Ascending aorta (tissue), 2 donors: ENCODE measurements at regions not wholly inside any gene's neighbourhood (a gene's known extent, or its start where the extent isn't known, plus 50 kb on each side); places are given as distances from the start of the nearest gene placed in this dataset.

Experiments
- DNase-seq, 2 donors: peaks; one replicate each; pipeline ENCODE4 v3.0.0-alpha.2; 2019; ENCODE audit warnings: low spot score in 2 of 2
- H3K27ac ChIP-seq, 2 donors: fragments of 200-600 bp; sonication (generic); one replicate each; pipeline ENCODE4 v1.5.1; 2016 to 2017; ENCODE audit warnings: mild to moderate bottlenecking in 1 of 2
- H3K27me3 ChIP-seq: fragments of 200-600 bp; sonication (generic); one replicate; pipeline ENCODE4 v1.5.1; 2017
- H3K36me3 ChIP-seq, 2 donors: fragments of 200-600 bp; sonication (generic); one replicate each; pipeline ENCODE4 v1.5.1; 2016
- H3K4me1 ChIP-seq, 2 donors: fragments of 200-600 bp; sonication (generic); one replicate each; pipeline ENCODE4 v1.5.1; 2016 to 2017; ENCODE audit warnings: mild to moderate bottlenecking in 1 of 2
- H3K4me3 ChIP-seq, 2 donors: fragments of 200-600 bp; sonication (generic); one replicate each; pipeline ENCODE4 v1.5.1; 2016 to 2017; ENCODE audit warnings: mild to moderate bottlenecking in 1 of 2
- H3K9me3 ChIP-seq, 2 donors: fragments of 200-600 bp; sonication (generic); one replicate each; pipeline ENCODE4 v1.5.1; 2016
- intact Hi-C: fragments of 100-400 bp; cut with DNase I; formaldehyde crosslinking; loops from one replicate; pipeline ENCODE4 v1.15.1; 2023
- TF ChIP-seq, protein P1 (sequence below), 3 experiments: fragments of 200-600 bp in 2 of 3; fragments of 450-650 bp in 1 of 3; sonication (generic) in 2 of 3; IDR thresholded peaks; one replicate each; pipeline ENCODE4 v1.5.1; 2016 to 2019; ENCODE audit warnings: antibody characterized with exemption in 3 of 3, mild to moderate bottlenecking in 1 of 3, moderate library complexity in 1 of 3

DNA sequence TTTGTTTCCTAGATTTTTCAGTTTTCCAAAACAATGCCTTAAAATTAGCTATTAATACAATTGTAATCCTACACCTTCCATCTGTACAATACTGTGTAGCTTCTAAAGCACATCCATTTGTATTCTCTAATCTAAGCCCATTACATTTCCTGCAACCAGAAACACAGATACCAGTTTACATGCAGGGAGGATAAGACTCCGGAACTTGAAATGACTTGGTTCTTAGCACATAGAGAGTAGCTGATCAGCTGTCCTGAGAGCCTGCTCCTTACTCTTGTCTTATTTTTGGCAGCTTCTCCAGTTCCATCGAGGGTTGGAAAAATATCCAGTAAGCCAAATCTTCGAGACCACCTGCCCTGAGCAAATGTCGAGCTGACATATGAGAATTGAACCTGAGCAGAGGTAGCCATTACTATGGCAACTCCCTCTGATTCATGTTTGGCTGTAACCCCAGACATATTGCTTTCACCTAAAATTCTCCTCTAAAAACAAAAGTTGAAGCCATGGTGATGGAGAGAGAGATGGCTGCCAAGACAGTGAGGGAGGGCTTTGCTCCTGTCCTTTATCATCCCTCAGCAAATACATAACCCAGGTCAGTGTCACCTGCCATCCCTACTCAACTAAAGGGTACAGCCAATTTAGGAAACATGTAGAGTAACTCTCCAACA lies 542.8 kb downstream of the IRS1 start:
- DNase-seq, result no peak
- H3K27me3 ChIP-seq, result no peaks in the 10 kb centered on the region
- no peaks in the 10 kb centered on the region for H3K36me3 ChIP-seq
- no peaks in the 10 kb centered on the region for H3K4me1 ChIP-seq
- intact Hi-C loops, result no loop called here
- TF ChIP-seq, protein P1, sequence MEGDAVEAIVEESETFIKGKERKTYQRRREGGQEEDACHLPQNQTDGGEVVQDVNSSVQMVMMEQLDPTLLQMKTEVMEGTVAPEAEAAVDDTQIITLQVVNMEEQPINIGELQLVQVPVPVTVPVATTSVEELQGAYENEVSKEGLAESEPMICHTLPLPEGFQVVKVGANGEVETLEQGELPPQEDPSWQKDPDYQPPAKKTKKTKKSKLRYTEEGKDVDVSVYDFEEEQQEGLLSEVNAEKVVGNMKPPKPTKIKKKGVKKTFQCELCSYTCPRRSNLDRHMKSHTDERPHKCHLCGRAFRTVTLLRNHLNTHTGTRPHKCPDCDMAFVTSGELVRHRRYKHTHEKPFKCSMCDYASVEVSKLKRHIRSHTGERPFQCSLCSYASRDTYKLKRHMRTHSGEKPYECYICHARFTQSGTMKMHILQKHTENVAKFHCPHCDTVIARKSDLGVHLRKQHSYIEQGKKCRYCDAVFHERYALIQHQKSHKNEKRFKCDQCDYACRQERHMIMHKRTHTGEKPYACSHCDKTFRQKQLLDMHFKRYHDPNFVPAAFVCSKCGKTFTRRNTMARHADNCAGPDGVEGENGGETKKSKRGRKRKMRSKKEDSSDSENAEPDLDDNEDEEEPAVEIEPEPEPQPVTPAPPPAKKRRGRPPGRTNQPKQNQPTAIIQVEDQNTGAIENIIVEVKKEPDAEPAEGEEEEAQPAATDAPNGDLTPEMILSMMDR (IDR thresholded peaks at IDR 0.05), result no peak
- no peaks in the 10 kb centered on the region for H3K9me3 ChIP-seq
- H3K27ac ChIP-seq, result no peak overlapping the region
- no peak overlapping the region for H3K4me3 ChIP-seq

DNA sequence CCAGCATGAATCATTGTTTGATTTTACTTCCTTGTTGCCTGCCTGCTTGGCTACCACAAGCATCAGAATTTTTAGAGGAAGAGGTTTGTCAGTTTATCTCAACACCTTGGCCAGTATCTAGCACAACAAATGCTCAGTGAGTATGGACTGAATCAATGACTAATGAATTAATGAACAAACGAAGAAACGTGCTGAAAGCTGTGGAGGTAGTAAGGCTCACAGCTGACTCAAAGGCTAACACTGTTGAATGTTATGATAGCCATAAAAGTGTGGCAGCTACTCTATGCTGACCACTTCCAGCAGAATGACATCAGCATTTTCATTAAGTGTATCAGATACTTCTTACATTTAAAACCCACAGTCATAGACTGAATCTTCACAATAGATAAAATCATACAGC lies 543.4 kb downstream of the IRS1 start:
- Histone ChIP-seq H3K27me3 (no peaks in the 10 kb centered on the region), H3K4me1 (no peaks in the 10 kb centered on the region), H3K36me3 (no peaks in the 10 kb centered on the region), H3K9me3 (no peaks in the 10 kb centered on the region), H3K27ac (no peak overlapping the region), H3K4me3 (no peak overlapping the region)
- TF ChIP-seq, protein P1 (IDR thresholded peaks at IDR 0.05), result no peak
- intact Hi-C loops, result no loop called here
- no peak for DNase-seq

DNA sequence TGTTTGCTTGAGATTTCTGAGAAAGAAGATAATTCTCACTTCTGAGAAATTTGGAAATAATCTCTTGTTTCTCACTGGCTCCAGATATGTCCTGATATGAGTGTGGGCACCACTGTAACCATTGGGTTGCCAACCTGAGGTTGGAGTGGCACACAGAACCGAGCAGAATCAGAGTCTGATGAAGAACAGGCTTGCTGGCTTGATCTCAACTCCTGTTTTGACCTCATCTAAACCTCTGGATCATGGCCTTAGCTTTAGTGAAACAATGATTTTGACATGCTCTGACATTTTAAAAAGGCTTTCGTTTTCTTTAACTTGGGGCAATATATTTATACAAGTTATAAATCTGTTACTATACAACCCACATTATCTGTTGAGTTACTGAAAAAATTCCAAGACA lies 548.0 kb downstream of the IRS1 start:
- no peak for DNase-seq
- H3K27ac ChIP-seq, result no peak overlapping the region
- TF ChIP-seq, protein P1 (IDR thresholded peaks at IDR 0.05), result no peak
- no peak overlapping the region for H3K4me3 ChIP-seq
- intact Hi-C loops, result no loop called here
- H3K4me1 ChIP-seq, result no peaks in the 10 kb centered on the region
- no peaks in the 10 kb centered on the region for H3K27me3 ChIP-seq
- H3K9me3 ChIP-seq, result no peaks in the 10 kb centered on the region
- H3K36me3 ChIP-seq, result no peaks in the 10 kb centered on the region

DNA sequence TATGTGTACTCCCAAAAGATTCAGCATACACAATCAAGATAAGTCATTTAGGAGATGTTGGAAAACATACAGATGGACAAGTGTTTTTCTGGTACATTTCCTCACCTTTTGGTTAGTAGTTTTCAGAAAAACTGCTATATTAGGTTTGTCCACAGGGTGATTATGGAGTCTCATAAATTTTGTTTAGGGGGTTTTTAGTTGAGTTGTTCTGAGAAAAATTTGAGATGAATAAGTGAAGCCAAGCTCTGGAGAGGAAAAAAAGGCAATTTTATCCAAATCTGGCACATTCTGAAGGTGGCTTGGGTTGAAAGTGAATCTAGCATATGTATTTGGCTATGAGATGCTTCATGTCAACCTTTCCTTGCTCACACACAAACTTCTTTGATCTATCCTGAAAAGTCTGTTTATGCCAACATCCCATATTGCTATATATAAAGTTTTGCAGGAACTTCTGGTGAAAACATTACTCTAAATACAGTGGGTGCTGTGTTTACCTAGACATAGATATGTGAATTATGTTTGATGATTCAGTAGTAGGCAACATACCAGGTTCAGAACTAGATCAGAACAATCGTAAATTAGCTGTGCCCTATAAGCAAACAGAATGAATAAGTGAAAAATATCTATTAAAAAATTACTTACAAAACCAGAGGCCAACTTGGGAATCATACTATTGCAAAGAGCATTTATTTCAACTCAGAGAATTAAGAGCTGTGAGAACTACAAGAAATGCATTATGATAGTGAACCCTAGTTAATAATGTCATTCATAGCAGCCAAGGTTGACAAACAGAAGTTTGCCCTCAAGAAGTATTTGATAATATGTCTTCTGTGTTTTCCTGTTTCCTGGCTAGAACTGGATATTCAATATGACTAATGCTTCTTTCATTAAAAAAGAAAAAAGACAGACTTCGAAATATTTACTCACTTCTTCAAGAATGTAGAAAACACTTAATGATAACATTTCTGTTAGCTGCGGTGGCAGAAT lies 552.0 kb downstream of the IRS1 start:
- H3K9me3 ChIP-seq, result peaks cover 0 to 16% of the 10 kb centered on the region in 2 donors
- intact Hi-C loops, result no loop called here
- no peak overlapping the region for H3K4me3 ChIP-seq
- TF ChIP-seq, protein P1 (IDR thresholded peaks at IDR 0.05), result no peak
- H3K4me1 ChIP-seq, result no peaks in the 10 kb centered on the region
- no peaks in the 10 kb centered on the region for H3K27me3 ChIP-seq
- H3K36me3 ChIP-seq, result no peaks in the 10 kb centered on the region
- no peak overlapping the region for H3K27ac ChIP-seq
- DNase-seq, result no peak

DNA sequence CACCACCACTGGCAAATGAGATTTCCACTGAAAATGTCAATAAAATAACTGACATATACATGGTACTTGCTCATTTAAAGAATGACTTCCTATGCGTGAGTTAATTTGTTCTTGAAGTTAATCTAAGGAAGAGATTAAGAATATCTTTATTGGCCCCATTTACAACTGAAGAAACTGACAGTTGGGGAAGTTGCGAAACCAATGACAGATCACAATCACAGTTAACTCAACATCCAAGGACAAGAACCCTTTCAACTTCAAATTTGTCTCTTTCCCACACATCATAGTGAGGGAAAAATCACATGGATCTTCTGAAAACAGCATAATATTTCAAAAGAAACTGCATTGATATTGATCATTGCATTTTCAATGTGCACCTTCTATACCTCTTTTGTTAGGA lies 565.4 kb downstream of the IRS1 start:
- Histone ChIP-seq H3K27ac (no peak overlapping the region), H3K27me3 (no peaks in the 10 kb centered on the region), H3K9me3 (no peaks in the 10 kb centered on the region), H3K4me3 (no peak overlapping the region), H3K36me3 (no peaks in the 10 kb centered on the region), H3K4me1 (no peaks in the 10 kb centered on the region)
- DNase-seq, result no peak
- TF ChIP-seq, protein P1 (IDR thresholded peaks at IDR 0.05), result no peak
- intact Hi-C loops, result no loop called here
